SIG-M5 (cell line): ENCODE measurements at regions not wholly inside any gene's neighbourhood (a gene's known extent, or its start where the extent isn't known, plus 50 kb on each side); places are given as distances from the start of the nearest gene placed in this dataset.
A peak's percentile ranks its signal among the peaks of the same experiment; 100 is the strongest.

Experiments used
- DNase-seq: peaks from one replicate; lab custom pipeline; 2025; lab: John Stamatoyannopoulos, UW

DNA sequence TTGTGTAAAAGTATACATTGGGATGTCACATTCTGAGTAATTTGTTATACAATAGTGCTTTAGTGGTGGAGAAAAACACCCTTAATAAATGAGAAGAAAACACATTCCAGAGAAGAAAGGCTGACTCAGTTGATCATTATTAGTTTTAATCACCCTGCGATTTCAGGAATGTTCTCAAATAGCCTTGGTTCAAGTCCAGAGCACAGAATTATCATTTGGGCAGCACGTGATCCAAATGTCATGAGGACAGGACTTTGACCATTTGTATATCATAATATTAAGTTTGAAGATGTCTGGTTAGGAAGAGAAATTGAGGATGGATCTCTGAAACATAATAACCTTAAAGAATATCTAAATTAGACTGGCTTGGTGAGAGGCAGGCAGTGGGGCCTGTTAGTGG lies 1434.3 kb upstream of the TENM3 start:
- DNase-seq, result no peak

DNA sequence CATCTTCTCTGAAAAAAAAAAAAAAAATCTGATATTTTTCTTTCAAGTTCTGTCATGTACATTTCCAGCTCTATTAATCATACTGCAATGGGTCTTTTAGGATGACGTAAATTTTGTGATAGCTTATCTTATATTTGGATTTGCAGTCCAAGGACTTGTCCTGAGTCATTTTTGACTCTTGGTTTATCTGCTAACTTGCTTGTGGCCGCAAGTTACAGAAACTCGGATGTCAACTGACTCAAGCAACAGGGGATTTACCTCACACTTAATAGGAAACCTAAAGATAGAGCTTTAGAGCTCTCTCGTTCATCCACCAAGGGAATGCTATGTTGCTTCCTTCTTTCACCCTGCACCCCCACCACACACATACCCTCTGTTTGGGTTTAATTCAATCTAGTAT lies 1433.8 kb upstream of the TENM3 start:
- DNase-seq, result no peak

DNA sequence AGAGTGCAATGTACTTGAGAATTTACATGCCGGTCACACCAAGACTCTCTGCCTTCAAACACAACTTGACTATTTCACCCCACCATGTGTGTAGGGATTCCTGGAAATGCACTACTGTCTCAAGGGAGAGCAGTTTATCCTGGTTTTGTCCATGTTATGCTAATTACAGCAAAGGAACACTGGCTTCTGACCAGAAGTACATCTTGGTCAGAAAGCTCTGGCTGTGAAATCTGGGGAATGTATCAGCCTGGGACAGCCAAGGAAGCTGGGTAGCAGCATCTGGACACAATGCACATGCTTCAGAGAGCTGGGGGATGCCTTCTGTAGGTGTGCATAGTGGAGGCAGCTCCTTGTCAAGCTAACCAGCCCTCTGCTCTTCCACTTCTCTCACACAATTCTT lies 1432.6 kb upstream of the TENM3 start:
- no peak for DNase-seq

DNA sequence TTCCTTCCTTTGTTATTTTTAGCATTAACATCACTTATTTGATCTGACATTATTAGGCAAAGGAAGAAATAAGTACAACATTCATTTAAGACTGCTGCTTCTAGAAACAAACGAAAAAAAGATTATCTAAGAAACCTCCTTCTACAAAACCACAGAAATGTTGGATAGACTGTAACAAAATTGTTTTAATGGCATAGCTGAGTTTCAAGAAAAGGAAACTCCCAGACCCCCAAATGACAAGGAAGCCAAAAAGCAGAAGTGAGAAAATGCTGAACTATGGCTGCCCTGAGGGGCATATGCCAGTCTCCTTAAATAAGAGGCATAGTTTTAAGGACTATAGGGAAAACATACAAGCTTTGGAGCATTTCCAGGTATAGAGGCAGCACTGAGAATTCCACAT lies 1431.6 kb upstream of the TENM3 start:
- no peak for DNase-seq

DNA sequence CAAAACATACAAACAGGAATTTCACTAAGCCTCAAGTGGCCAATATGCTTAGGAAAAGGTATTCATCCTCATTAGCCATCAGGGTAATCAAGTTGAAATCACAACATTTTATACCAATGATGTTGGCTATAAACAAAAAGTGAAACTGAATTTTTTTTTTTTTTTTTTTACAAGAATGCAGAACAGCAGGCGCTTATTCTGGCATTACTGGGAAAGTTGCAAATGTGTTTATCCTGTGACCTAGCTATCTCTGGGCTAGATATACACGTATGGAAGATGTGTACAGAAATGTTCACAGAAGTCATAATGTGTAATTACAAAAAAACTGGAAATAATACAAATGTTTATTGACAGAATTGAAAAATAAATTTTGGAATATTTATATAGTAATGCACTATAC lies 1430.4 kb upstream of the TENM3 start:
- no peak for DNase-seq

DNA sequence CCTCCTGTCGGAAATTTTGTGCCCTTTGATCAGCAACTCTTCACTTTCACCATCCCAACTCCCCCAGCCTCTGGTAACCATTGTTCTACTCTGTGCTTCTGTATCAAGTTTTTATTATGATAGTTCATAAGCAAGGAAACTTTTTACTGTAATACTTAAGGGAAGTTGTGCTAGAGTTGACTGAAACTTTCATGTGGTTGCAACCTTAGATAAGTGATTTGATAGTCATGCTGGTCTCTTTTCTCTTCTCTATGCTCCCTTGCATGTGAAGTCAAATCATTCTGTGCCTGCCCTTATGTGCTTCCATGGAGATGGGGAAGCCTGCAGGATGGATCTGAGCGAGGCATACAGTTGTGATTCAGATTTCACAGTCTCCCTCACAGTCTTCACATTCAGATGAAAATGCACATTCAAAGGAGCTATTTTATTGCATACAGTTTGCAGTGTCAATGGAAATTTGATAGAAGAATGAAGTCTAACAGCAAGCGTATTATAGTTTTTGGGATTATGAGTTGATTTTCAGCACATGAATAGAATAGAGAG lies 1428.3 kb upstream of the TENM3 start:
- DNase-seq, result no peak

DNA sequence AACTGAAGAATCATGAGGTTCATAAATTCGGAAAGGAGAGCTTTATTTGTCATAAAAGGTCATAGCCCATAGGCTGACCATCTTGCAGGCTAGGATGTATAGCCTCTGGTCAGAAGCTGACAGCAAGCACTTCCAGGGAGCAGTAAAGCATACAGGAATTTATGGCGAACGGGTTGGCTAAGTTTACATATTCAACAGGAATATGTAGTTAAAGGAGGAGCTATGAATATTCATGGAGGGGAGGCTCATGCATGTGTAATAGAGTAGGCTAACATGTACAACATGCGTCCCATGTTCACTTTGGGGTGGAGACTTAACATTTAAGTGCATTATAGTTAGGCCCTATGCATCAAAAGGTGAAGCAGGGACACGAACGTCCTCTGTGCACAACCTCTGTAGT lies 1425.7 kb upstream of the TENM3 start:
- no peak for DNase-seq

DNA sequence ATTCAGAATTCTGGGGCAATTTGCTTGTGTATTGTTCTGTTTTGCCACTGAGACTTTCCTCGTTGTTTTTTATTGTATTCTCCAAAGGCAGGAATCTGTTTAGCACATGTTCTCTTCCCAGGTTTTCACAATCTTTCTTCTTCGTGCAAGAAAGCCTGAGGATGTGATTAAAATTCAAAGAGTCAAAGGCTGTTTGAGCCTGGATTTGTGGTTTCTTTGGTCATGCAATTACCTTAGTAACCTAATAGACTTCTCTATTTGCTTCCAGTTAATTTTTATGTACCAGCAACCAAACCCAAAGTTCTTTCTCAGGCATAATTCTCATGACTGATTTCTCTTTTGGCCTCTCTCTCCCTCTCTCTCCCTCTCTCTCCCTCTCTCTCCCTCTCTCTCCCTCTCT lies 1420.1 kb upstream of the TENM3 start:
- DNase-seq, result no peak

DNA sequence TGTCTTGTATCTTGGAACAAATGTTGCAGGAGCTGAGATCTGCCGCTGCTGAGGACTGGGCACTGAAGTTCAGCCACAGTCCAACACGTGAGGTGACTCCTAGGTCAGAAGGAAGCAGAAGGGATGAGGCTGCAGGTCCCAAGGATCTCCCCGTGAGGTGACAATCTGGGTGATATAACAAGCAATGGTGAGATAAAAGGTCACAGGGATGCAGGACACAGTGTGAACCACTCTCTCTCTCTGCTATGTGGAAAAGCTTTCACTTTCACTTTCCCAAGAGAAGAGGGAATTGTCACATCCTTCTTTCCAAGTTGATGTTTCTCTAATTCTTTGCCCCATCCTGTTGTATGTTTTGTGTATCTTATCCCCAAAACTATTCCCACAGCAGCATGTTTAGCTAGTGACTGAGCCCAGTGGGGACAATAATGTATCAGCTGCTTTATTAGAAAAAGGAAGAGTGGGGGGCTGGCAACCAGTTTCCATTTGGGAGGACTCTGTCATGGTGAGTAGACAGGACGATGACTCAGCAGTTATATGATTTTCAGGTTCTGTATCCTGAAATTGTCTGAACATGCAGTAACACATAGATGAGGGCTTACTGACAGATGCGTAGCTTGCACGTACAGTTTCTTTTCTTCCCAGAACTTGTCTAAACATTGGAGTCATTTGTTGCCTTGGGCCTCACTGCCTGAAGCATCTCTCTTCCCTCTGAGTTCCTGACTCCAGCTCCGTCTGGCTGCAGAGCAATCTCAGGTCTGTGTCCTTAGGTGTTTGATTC lies 1415.8 kb upstream of the TENM3 start:
- no peak for DNase-seq

DNA sequence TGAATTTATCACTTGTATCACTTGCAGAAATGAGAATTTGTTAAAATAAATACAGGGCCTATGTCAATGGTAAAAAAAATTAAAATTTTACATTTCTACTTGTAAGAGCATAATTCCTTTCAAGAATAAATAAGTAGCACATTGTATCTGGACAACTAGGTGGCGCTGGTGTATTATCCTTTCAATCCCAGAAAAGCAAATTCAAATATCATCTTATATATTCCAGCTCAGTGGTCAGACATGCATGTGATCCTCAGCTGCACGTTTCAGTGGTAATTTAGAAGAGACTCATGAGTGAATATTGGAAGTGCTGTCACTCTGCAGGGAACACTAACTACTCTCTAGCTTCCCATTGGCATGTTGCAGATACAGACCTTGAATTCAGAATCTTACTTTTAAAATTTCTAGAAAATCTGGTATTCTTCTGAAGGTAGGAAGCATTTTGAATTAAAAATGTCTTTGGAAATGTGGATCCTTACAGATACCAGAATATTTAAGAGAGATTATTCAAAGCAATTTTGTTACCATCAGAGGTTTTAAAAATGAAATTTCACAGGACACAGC lies 1414.7 kb upstream of the TENM3 start:
- peak; percentile 3 for DNase-seq

DNA sequence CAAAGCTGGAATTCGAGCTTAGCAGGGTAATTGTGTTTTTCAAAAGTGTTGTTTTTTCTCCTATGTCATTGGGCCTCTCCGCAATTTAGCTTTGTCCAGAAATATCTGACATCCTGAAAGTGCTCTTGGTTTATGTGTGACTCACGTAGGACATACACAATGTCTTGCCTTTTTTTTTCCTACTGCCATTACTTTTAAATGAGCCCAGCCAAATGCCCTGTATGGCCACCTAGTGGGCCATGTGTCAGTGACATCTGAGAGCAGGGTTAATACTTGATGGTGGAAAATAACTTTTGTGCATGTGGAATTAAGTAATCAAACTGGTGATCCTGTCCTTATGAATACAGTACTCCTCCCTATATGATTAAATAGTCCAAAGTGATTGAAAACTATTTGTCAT lies 1411.1 kb upstream of the TENM3 start:
- DNase-seq, result no peak

DNA sequence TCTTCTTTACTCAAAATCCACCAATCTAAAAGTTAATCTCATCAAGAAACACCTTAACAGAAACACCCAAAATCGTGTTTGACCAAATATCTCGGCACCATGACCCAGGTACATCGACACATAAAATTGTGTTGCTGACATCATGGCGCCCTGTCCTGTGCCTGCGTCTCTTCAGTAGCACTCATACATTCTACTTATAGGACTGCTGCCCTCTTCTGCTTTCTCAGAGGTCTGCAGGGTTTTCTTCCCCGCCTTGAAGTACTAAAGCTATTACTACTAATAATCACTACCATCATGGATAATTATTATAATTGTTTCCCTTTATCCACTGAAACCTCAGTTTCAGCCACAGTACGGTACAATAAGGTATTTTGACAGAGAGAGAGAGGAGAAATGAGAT lies 1403.1 kb upstream of the TENM3 start:
- DNase-seq, result no peak

DNA sequence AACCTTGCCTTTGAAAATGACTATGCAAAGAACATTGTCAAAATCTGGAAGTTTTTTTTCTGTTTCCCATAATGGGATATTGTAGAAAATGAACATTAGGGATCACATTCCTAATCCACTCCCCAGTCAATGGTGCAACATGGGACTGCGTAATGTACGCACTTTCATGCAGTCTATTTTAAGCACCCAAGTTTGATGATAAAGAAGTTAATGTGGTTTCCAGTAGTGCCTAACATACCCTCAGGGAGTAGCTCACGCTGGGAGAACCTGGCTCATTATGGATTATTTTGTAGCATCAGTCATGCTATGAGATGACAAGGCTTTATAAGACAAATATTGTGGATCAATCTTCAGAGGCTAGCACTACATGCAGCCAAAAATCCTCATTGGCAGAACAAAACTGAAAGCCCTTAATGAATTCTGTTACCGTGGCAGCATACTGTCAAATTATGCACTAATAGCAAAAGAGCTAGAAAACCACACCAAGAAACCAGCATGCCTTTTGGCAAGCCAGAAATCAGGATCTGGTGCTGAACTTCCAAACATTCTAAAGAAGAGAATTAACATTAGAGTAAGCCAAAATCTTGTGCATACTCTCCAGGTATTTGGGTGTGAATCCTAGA lies 1392.8 kb upstream of the TENM3 start:
- DNase-seq, result no peak

DNA sequence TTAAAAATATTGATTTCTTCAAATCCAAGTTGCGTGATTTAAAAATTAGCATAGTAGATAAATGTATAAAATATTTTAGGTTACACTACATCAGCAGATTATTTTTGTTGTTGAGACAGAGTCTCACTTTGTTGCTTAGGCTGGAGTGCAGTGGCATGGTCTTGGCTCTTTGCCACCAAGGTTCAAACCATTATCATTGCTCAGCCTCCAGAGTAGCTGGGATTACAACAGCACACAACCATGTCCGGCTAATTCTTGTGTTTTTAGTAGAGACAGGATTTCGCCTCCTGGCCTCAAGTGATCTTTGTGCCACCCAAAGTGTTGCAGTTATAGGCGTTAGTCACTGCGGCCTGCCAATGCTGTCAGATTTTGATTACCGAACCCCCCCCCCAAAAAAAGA lies 1390.5 kb upstream of the TENM3 start:
- no peak for DNase-seq

DNA sequence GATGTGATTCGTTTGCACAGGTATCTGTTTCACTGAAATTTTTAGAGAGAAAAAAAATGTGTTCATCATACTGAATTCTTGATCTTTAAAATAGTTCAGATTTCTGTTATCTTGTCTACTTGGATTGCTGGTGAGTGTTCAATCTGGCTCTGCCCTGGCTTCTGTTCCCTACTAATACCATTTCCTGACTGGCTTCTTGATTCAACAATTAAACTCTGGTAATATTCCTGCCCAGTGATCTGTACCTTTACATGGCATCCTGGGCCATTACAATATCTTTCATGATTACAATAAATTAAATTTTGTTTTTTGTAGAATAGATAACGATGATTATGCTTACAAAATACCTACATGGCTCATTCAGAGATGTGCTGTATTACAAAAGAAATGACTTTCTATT lies 1388.0 kb upstream of the TENM3 start:
- DNase-seq, result no peak

DNA sequence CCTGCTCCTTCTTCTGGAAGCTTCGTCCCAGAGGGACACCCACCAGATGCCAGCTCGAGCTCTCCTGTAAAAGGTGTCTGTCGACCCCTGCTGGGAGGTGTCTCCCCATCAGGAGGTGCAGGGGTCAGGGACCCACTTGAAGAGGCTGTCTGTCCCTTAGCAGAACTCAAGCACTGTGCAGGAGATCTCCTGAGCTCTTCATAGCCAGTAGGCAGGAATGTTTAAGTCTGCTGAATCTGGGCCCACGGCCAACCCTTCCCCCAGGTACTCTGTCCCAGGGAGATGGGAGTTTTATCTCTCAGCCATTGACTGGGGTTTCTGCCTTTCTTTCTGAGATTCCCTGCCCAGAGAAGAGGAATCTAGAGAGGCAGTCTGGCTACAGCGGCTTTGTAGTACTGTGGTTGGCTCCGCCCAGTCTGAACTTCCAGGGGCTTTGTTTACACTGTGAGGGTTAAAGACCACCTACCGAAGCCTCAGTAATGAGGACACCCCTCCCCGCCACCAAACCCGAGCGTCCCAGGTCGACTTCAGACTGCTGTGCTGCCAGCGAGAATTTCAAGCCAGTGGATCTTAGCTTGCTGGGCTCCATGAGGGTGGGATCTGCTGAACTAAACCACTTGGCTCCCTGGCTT lies 1383.0 kb upstream of the TENM3 start:
- DNase-seq, result no peak

DNA sequence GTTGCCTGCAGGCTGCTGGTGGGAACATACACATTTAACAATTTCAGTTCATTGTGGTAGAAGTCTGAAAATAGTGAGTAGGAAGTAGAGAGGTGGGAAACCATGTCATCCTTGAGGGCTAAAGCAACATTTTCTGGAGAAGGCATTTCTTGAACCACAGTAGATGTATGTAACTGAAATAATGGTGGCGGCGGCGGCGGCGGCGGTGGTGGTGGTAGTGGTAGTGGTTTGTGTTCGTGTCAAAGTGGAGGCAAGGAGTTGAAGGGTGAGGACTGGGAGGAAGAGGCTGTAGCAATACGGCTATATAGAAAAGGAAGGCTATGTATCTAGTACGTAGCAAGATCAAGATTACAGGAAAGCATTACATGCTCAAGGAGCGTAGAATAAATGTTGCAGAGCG lies 1381.6 kb upstream of the TENM3 start:
- no peak for DNase-seq

DNA sequence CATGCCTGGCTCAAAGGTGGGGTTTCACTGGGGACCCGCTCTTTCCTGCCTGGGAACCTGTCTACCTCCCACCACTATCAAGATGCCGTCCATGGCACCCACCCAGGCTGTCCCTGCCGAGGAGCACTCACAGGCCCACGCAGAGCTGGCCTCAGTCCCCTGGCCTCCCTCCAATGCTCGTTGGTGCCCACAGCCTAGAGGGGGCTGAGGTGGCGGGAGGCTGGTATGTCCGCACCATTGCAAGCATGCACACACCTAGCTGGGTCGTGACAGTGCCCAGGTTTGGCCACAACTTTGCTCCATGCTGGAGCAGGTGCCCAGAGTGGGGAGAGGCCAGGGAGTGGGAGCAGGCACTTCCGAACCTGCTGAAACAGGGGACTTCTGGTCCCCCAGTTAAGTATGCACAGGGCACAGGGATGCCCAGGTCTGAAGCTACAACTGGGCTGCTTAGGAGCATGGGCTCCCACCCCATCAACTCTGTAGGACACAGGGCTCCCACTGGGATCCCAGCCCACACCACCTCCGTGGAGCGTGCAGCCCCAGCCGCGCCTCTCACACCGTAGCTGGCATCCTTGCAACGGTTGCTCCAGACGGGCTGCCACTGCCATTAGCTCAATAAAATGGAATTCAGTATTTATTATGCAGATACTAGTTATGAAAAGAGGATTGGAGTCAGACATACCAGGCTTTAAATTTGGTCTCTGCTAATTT lies 1376.1 kb upstream of the TENM3 start:
- no peak for DNase-seq

DNA sequence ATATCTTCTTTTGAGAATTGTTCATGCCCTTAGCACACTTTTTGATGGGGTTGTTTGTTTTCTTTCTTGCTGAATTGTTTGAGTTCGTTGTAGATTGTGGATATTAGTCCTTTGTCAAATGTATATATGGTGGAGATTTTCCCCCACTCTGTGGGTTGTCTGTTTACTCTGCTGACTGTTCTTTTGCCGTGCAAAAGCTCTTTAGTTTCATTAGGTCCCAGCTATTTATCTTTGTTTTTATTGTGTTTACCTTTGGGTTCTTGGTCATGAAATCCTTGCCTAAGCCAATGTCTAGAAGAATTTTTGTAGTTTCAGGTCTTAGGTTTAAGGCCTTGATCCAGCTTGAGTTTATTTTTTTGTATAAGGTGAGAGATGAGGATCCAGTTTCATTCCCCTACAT lies 1372.6 kb upstream of the TENM3 start:
- DNase-seq, result no peak

DNA sequence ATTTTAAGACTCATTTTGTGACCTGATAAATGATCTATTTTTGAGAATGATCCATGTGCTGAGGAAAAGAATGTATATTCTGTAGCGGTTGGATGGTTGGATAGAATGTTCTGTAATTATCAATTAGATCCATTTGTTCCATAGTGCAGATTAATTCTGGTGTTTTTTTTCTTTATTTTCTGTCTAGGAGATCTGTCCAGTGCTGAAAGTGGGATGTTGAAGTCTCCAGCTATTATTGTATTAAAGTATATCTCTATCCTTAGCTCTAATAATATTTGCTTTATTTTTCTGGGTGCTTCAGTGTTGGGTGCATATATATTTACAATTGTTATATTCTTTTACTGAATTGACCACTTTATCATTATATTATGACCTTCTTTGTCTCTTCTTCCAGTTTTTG lies 1344.9 kb upstream of the TENM3 start:
- DNase-seq, result no peak

DNA sequence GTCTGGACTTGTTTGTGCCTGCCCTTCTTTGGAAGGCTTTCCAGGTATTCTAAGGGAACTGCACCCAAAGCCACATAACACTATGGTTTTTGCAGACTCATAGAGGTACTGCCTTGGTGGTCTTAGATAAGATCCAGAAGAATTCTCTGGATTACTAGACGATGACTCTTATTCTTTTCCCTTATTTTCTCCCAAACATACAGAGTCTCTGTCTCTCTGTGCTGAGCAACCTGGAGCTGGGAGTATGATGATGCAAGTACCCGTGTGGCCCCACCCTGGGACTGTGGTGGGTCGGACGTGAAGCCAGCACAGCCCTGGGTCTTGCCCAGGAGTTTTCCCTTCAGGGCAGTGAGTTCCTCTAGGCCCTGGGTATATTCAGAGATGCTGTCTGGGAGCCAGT lies 1342.4 kb upstream of the TENM3 start:
- no peak for DNase-seq

DNA sequence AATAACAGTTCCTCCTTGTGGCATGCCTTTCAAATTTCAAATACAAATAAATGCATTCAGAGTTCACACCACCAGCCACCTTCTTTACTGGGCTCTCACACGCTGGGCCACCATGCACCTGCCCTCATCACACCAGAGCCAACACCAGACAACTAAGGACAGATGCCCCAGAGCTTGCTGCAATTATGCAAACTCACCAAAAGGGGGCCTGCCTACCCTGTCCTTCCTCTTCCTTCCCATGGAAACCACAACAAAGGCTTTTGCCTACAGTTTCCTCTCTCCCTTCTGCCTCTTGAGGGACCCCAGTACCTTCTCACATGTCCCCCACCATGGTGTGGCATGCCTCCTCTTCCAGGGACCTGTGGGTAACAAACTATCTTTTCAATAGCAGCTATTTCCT lies 1333.9 kb upstream of the TENM3 start:
- no peak for DNase-seq
